ENCODE measurements at regions not wholly inside any gene's neighbourhood (a gene's known extent, or its start where the extent isn't known, plus 50 kb on each side); places are given as distances from the start of the nearest gene placed in this dataset.
"Not testable (repeated sequence)": the region's sequence is repeated elsewhere in the genome, so short reads cannot be mapped to it uniquely, and the experiment has no call there.

DNA sequence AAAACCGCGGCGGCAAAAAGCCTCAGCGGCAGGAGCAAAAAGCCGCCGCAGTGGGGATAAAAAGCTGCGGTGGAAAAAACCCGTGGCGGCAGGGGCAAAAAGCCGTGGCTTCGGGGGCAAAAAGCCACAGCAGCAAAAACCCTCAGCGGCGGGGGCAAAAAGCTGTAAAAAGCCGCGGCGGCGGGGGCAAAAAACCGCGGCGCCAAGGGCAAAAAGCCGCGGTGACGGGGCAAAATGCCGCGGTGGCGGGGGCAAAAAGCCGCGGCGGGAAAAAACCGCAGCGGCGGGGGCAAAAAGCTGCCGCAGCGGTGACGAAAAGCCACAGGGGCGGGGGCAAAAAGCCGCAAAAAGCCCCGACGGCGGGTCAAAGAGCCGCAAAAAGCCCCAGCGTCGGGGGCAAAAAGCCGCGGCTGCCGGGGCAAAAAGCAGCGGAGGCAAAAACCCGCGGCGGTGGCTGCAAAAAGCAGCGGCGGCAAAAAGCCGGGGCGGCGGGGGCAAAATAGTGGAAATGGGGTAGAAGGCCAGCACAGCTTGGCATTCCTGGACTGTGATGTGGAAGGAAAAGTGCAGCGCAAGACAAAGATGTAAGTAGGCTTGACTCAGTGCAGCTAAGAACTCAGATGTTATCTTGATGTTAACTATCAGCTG lies 151.8 kb downstream of the ANKRD30BL start:
- H3K27ac ChIP-seq (ENCODE audit: low read depth, low read length) = no peak overlapping the region
- peaks cover 24% of the 10 kb centered on the region for H3K27me3 ChIP-seq (ENCODE audit: insufficient read depth, low read length)
- H2AFZ ChIP-seq (ENCODE audit: low read length, unreplicated experiment) = no peak overlapping the region
- no peaks in the 10 kb centered on the region for H3K79me2 ChIP-seq (ENCODE audit: control insufficient read depth, insufficient read depth, low read length, unreplicated experiment)
- no peaks in the 10 kb centered on the region for H3K4me1 ChIP-seq (ENCODE audit: control insufficient read depth, insufficient read depth, low read length, unreplicated experiment)
- no peaks in the 10 kb centered on the region for H3K36me3 ChIP-seq (ENCODE audit: insufficient read depth, low read length)
- peak overlapping the region; percentile 45 for H3K4me3 ChIP-seq (ENCODE audit: low read depth, low read length)

- no peaks in the 10 kb centered on the region for H3K36me3 ChIP-seq (ENCODE audit: insufficient read depth, low read length)
- peak overlapping the region; percentile 45 for H3K4me3 ChIP-seq (ENCODE audit: low read depth, low read length)
- no peak overlapping the region for H2AFZ ChIP-seq (ENCODE audit: low read length, unreplicated experiment)
- no peak overlapping the region for H3K27ac ChIP-seq (ENCODE audit: low read depth, low read length)
- peaks cover 24% of the 10 kb centered on the region for H3K27me3 ChIP-seq (ENCODE audit: insufficient read depth, low read length)
- no peaks in the 10 kb centered on the region for H3K4me1 ChIP-seq (ENCODE audit: control insufficient read depth, insufficient read depth, low read length, unreplicated experiment)
- H3K79me2 ChIP-seq (ENCODE audit: control insufficient read depth, insufficient read depth, low read length, unreplicated experiment) = no peaks in the 10 kb centered on the region
Observed at GRCh38 chr2:132009177-132009873, 152.4 kb downstream of the ANKRD30BL start.

GRCh38 chr2:131990751-131991150 lies 171.0 kb downstream of the ANKRD30BL start:
- not testable (repeated sequence) for H3K36me3 ChIP-seq (ENCODE audit: insufficient read depth, low read length); H3K4me3 ChIP-seq (ENCODE audit: low read depth, low read length); H3K27me3 ChIP-seq (ENCODE audit: insufficient read depth, low read length); H3K27ac ChIP-seq (ENCODE audit: low read depth, low read length); H3K79me2 ChIP-seq (ENCODE audit: control insufficient read depth, insufficient read depth, low read length, unreplicated experiment); H2AFZ ChIP-seq (ENCODE audit: low read length, unreplicated experiment); H3K4me1 ChIP-seq (ENCODE audit: control insufficient read depth, insufficient read depth, low read length, unreplicated experiment)

DNA sequence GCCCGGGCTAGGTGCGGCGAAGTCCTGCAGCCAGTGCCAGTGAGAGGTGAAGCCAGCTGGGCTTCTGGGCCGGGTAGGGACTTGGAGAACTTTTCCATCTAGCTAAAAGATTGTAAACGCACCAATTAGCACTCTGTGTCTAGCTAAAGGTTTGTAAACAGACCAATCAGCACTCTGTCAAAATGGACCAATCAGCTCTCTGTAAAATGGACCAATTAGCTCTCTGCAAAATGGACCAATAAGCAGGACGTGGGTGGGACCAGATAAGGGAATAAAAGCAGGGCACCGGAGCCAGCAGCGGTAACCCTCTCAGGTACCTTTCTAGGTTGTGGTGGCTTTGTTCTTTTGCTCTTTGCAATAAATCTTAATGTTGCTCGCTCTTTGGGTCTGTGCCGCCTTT lies 195.1 kb downstream of the ANKRD30BL start:
- H3K4me3 ChIP-seq (ENCODE audit: low read depth, low read length); H2AFZ ChIP-seq (ENCODE audit: low read length, unreplicated experiment); H3K4me1 ChIP-seq (ENCODE audit: control insufficient read depth, insufficient read depth, low read length, unreplicated experiment); H3K79me2 ChIP-seq (ENCODE audit: control insufficient read depth, insufficient read depth, low read length, unreplicated experiment); H3K27me3 ChIP-seq (ENCODE audit: insufficient read depth, low read length); H3K27ac ChIP-seq (ENCODE audit: low read depth, low read length); H3K36me3 ChIP-seq (ENCODE audit: insufficient read depth, low read length): not testable (repeated sequence)

DNA sequence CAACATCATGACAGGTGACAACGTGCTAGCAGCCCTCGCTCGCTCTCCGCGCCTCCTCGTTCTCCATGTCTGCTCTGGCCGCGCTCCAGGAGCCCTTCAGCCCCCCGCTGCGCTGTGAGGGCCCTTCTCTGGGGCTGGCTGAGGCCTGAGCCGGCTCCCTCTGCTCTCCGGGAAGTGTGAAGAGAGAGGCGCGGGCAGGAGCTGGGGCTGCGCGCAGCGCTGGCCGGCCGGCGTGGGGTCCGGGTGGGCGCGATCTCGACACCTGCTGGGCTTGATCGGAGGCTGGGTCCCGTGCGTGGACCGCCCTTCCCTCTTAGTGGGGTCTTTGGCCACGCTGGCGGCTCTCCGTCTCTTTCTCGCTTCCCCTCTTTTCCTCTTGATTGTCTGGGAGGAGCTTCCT lies 195.5 kb downstream of the ANKRD30BL start:
- Histone ChIP-seq H3K36me3 (ENCODE audit: insufficient read depth, low read length) (no peaks in the 10 kb centered on the region), H3K27ac (ENCODE audit: low read depth, low read length) (no peak overlapping the region), H3K79me2 (ENCODE audit: control insufficient read depth, insufficient read depth, low read length, unreplicated experiment) (no peaks in the 10 kb centered on the region), H2AFZ (ENCODE audit: low read length, unreplicated experiment) (no peak overlapping the region), H3K27me3 (ENCODE audit: insufficient read depth, low read length) (no peaks in the 10 kb centered on the region), H3K4me3 (ENCODE audit: low read depth, low read length) (no peak overlapping the region), H3K4me1 (ENCODE audit: control insufficient read depth, insufficient read depth, low read length, unreplicated experiment) (no peaks in the 10 kb centered on the region)

- H2AFZ ChIP-seq (ENCODE audit: low read length, unreplicated experiment); H3K4me3 ChIP-seq (ENCODE audit: low read depth, low read length); H3K4me1 ChIP-seq (ENCODE audit: control insufficient read depth, insufficient read depth, low read length, unreplicated experiment); H3K27ac ChIP-seq (ENCODE audit: low read depth, low read length); H3K79me2 ChIP-seq (ENCODE audit: control insufficient read depth, insufficient read depth, low read length, unreplicated experiment); H3K36me3 ChIP-seq (ENCODE audit: insufficient read depth, low read length); H3K27me3 ChIP-seq (ENCODE audit: insufficient read depth, low read length): not testable (repeated sequence)
Observed at GRCh38 chr2:131958019-131958609, 203.6 kb downstream of the ANKRD30BL start.

- not testable (repeated sequence) for H3K36me3 ChIP-seq (ENCODE audit: insufficient read depth, low read length); H2AFZ ChIP-seq (ENCODE audit: low read length, unreplicated experiment); H3K4me3 ChIP-seq (ENCODE audit: low read depth, low read length); H3K79me2 ChIP-seq (ENCODE audit: control insufficient read depth, insufficient read depth, low read length, unreplicated experiment); H3K4me1 ChIP-seq (ENCODE audit: control insufficient read depth, insufficient read depth, low read length, unreplicated experiment); H3K27ac ChIP-seq (ENCODE audit: low read depth, low read length); H3K27me3 ChIP-seq (ENCODE audit: insufficient read depth, low read length)
Observed at GRCh38 chr2:131948641-131949040, 213.1 kb downstream of the ANKRD30BL start.

GRCh38 chr2:131923287-131923686 lies 238.5 kb downstream of the ANKRD30BL start:
- not testable (repeated sequence) for H3K27me3 ChIP-seq (ENCODE audit: insufficient read depth, low read length); H3K4me1 ChIP-seq (ENCODE audit: control insufficient read depth, insufficient read depth, low read length, unreplicated experiment); H3K79me2 ChIP-seq (ENCODE audit: control insufficient read depth, insufficient read depth, low read length, unreplicated experiment); H3K4me3 ChIP-seq (ENCODE audit: low read depth, low read length); H2AFZ ChIP-seq (ENCODE audit: low read length, unreplicated experiment); H3K36me3 ChIP-seq (ENCODE audit: insufficient read depth, low read length); H3K27ac ChIP-seq (ENCODE audit: low read depth, low read length)

DNA sequence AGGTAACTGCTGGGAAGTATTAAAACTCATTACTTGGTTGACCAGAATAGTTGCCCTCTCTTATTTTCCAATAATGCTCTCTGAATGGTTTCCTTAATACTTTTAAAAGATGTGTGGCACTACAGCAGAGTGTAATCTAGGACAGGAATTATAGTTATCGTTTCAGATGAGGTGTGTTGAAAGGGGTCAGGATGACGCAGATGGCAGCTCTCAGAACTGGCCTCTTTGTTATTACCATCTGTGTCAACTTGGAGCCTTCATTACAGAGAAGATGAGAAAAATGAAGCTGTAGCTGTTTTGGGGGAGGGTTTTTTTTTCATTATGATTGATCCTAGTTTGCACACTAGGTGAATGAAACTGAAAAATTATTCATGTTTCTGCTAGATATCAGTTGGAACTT lies 238.9 kb downstream of the ANKRD30BL start:
- not testable (repeated sequence) for H3K27me3 ChIP-seq (ENCODE audit: insufficient read depth, low read length); H2AFZ ChIP-seq (ENCODE audit: low read length, unreplicated experiment); H3K36me3 ChIP-seq (ENCODE audit: insufficient read depth, low read length); H3K79me2 ChIP-seq (ENCODE audit: control insufficient read depth, insufficient read depth, low read length, unreplicated experiment); H3K4me3 ChIP-seq (ENCODE audit: low read depth, low read length); H3K27ac ChIP-seq (ENCODE audit: low read depth, low read length); H3K4me1 ChIP-seq (ENCODE audit: control insufficient read depth, insufficient read depth, low read length, unreplicated experiment)

Data from ACC112 (cell line).